PC-3 (cell line): ENCODE measurements at regions not wholly inside any gene's neighbourhood (a gene's known extent, or its start where the extent isn't known, plus 50 kb on each side); places are given as distances from the start of the nearest gene placed in this dataset.

Experiments
- EZH2 ChIP-seq: fragments of 300-600 bp; sonication (generic); IDR thresholded peaks from one replicate; pipeline ENCODE4 v1.6.1; 2017; ENCODE audit warnings: antibody characterized with exemption, mild to moderate bottlenecking, low read length; ENCODE audit not compliant: unreplicated experiment
- TF ChIP-seq, protein P1 (sequence below): fragments of 300-600 bp; sonication (generic); conservative IDR thresholded peaks from 2 replicates; pipeline ENCODE4 v1.5.1; 2017; ENCODE audit warnings: antibody characterized with exemption, low read depth, mild to moderate bottlenecking, low read length

- no peak for TF ChIP-seq EZH2
- TF ChIP-seq, protein P1, sequence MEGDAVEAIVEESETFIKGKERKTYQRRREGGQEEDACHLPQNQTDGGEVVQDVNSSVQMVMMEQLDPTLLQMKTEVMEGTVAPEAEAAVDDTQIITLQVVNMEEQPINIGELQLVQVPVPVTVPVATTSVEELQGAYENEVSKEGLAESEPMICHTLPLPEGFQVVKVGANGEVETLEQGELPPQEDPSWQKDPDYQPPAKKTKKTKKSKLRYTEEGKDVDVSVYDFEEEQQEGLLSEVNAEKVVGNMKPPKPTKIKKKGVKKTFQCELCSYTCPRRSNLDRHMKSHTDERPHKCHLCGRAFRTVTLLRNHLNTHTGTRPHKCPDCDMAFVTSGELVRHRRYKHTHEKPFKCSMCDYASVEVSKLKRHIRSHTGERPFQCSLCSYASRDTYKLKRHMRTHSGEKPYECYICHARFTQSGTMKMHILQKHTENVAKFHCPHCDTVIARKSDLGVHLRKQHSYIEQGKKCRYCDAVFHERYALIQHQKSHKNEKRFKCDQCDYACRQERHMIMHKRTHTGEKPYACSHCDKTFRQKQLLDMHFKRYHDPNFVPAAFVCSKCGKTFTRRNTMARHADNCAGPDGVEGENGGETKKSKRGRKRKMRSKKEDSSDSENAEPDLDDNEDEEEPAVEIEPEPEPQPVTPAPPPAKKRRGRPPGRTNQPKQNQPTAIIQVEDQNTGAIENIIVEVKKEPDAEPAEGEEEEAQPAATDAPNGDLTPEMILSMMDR: no peak
These were observed 651.5 kb upstream of the NRP1 start for GRCh38 chr10:33986016-33986415.
